CD1c-positive myeloid dendritic cell (primary cell): ENCODE measurements at regions not wholly inside any gene's neighbourhood (a gene's known extent, or its start where the extent isn't known, plus 50 kb on each side); places are given as distances from the start of the nearest gene placed in this dataset.

ENCODE experiments used
- DNase-seq: peaks from one replicate; pipeline ENCODE4 v3.0.0-alpha.2; 2016; ENCODE audit errors: extremely low spot score

DNA sequence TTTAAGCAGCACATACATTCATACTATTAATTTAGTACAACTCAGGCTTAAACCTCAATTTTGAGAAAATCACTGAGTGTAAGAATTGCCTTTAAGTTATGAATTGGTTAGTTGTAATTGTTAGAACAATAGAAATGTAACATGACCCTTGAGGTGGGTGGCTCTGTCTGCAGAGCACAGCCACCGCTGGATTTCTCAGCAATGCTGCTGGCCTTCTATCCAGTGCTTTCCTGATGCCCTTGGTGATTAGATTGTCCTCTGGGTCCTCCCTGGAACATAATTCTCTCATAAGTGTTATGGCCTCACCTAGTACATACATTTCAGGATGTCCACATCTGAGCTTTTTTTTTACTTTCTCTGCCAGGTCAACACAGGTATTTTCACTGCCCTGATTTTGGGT lies 213.2 kb downstream of the SLC7A11 start:
- DNase-seq, result no peak

DNA sequence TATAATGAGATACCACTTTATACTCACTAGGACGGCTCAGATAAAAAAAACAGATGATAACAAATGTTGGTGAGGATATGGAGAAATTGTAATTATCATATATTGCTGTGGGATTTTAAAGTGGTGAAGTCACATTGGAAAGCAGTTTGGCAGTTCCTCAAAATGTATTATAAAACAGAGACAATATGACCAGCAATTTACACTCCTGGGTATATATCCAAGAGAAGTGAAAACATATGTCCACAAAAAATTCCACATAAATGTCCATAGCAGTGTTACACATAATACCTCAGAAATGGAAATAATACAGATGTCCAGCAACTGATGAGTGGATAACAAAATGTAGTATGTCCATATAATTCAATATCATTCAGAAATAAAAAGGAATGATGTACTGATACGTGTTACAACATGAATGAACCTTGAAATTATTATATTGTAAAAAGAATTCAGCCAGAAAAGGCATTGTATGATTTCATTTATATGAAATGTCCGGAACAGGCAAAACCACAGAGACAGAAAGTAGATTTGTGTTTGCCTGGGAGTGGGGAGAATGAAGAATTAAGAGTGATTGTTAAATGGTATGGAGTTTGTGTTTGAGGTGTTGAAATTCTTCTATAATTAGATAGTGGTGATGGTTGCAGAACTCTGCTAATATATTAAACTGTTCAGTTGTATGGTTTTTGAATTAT lies 220.9 kb downstream of the SLC7A11 start:
- no peak for DNase-seq

DNA sequence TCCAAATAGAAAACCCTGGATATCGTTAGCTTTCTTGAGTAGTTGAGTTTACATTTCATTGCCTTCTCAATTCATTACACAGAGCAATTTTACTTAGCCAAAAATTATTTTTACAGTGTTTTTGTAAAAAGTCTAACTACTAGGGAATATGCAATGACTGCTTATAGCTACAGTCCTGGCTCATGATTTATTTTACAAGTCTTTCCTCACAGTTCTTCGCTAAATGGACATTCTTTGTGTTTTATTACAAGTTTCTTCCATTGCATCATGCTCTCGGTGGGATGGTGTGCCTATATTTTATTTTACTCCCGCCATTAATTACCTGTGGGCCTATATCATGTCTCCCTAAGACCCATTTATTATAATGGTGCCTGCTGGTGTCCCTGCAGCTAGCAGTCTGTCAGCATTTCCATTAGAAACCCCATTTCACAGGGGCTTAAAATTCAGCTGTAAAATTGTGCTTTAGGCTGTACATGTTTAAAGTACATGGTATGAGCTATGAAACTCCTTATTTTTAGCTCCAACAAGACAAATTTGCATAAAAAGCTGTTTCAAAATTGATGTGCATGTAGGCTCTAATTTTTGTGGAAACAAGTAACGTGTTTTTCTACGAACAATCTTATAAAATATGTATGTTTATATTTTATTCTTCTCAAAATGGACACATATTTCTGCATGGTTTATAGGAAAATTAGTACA lies 227.4 kb downstream of the SLC7A11 start:
- DNase-seq, result no peak

DNA sequence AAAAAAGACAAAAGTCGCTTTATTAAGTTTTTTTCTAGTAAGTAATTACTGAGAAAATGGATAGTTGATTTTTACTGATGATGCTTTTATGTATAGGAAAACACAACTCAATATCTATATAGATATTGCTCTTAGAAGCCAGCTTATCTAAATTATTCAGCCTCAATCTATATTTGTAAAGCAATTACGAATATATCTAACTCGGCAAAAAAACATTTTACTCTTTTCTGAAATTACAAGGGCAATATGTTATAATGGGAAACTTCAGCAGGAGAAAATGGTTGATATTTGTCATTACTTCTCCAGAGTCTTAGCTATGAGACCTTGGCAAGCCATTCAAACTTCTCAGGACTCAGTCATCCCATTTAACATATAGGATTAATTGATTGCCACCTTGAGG lies 228.5 kb downstream of the SLC7A11 start:
- no peak for DNase-seq

DNA sequence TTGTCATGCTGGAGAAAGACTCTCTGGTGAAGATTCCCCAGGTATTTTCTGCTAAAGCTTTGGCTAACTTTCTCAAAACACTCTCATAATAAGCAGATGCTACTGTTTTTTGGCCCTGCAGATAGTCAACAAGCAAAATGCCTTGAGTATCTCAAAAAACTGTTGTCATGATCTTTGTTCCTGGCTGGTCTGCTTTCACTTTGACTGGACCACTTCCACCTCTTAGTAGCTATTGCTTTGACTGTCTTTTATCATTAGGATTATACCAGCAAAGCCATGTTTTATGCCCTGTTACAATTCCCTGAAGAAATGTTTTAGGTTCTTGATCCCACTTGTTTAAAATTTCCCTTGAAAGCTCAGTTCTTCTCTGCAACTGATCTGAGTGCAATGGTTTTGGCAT lies 231.5 kb downstream of the SLC7A11 start:
- no peak for DNase-seq

DNA sequence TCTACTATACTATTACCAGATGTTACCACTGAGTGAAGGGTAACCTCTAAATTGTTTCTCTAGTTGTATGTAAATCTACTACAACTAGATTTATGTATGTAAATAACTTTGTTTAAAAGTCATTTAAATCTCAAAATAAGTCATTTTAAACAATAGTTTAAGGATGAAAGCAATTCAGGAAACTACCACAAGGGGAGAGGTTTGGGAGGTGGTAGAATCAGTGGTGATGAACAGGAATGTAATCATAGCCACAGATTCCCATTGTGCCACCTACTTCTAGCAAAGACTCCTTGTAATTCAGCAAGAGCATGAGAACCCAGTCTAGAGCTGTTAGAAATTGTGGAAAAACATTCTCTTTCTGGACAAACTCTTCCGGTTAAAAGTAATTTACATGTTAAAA lies 234.6 kb downstream of the SLC7A11 start:
- no peak for DNase-seq

DNA sequence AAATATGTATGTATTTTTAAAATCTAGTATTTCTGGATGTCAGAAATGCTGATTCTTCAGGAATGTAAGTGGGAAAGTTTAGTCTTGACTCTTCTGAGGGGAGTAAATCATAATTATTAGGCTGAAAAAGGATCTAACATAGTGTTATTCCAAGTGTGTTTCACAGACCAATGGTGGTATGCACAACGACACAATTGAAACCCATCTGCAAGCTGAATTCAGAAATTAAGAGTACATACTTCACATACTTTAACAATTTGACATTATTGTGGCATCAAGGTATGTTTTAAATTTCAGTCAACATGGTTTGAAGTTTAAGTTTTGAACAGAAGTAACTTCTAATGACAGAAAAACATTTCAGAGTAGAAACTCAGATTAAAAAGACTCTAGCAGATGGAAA lies 236.7 kb downstream of the SLC7A11 start:
- DNase-seq, result no peak

DNA sequence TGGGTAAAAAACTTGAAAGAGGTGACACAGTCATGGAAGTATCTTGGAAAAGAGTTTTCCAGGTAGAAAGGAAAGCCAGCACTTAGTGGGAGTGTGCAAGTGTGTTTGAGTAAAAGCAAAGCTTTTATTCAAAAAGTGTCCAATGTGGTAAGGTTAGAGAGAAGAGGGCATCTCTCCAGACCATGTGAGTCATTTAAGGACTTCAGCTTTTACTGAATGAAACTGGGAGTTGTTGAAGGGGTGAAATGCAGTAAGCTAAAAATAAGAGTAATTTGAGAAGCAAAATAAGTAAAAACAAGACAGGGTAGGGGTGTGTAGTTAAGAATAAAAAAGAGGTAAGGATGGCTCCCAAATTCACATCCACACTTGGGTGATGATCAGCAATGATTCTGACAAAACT lies 238.9 kb downstream of the SLC7A11 start:
- DNase-seq, result no peak

DNA sequence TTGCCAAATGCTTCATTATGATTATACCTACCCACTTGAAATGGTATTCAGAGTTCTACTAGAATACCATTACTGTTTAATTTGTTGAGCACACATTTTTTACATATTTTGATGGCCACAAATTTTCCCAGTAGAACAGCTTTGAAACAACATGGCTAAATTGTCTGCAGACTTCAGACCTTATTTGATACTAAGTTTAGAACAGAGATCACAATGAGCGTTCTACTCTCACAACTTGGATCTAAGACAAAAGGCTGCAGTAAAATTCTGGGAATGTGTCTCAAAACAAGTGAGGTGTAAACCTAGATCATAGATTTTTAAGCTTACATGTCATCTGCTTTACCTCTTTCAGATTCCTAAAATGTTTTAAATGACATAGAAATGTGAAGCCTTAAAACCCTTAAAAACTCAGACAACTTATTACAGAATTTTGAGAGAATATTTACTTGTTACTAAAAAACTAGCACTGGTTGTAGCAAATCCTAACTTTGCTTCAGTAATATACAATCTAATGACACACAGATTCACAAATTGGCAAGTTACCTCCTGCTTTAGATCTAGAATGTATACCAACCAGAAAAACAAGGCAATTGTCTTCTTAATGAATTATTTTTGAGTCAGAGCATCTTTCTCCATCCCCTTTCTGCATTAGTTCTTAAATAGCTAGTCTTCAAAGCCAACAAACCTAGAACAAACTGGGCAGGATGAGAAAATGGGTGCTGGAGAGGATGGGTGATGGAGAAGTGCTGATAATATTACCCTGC lies 243.3 kb downstream of the SLC7A11 start:
- DNase-seq, result no peak

DNA sequence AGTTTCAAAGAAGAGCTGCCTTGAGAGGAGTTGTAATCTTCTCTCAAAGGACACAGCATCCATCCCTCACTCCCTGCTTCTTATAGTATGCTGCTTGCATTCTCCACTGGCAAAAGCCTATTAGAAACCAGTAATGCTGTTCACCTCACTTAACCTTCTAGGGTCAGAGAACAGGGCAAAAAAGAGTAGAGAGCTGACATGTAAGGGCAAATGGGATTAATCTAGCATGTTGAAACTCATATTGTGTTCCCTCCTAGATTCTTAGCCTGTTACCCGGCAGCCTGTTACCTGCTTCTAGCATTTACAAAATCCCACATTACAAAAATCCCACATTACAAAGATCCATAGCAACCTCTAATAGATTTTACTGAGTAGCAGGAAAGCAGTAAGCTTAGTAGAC lies 244.7 kb downstream of the SLC7A11 start:
- DNase-seq, result no peak

DNA sequence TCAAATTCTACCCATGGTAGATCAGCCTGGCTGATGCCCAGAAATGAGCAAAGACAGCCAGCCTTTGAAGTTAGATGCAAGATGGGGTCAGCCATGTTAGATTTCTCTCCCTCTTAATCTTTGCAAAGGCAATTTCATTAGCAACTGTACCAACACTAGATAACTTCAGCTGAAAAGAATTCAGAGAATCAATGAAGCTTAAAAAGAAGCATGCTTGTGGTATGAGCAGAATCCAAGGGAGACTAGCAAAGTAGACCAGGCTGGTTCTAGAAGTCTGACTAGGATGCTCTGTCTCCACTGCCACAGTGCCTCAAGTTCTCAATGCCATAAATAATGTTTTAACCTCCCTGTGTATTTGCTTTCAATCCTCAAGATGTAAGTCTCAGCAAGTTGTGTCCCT lies 247.3 kb downstream of the SLC7A11 start:
- no peak for DNase-seq

DNA sequence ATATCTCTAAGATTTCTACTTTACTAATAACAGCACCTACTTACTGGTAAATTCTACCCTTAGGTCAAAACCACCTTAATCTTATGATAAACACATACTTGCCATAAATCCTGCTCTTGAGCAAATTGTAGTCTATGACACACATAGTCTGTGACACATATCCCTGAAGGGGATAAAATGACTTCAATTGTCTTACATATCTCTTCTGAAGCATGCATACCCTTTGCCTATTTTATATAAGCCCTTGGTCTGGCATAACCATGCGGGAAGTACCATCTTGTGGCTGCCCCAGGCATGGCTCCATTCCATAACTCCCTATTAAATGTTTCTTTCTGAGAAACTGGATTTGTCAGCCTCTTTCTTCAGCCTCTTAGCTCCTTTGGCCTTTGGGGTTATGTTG lies 248.9 kb downstream of the SLC7A11 start:
- no peak for DNase-seq

DNA sequence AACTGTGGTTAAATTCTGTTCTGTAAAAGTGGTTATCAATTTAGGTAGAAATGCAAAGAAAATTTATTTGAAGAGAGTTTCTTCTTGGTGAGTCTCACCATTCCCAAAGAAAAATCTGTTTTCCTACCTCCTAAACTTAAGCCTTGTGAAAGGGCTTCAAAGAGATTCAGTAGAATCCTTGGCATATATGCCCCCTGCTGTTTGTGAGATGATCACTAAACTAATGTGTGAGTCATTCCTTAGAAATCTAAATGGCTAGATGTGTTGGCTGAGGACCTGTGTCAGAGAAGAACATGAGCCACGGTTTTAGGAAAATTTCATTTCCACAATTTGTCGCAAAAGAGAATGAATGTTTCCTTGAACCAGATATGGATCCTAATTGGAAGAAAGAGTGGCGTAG lies 260.9 kb downstream of the SLC7A11 start:
- DNase-seq, result no peak

DNA sequence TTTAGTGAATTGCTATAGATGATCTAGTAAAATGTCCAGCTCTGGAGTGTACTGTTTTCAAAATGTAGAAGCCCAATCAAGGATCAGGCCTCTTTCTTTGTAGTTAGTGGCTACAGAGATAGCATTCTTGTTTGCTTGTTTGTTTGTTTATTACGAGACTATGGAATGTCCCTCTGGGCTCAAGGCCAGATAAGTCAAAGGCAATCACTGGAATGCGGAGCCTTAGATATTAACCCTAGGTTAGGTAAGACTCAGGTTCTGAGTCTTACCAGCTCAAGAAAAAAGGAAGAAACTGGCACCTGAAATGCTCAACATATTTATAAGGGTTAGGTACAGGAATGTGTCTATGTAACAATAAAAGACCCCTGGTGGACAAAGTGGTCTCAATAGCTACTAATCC lies 261.5 kb downstream of the SLC7A11 start:
- DNase-seq, result no peak

DNA sequence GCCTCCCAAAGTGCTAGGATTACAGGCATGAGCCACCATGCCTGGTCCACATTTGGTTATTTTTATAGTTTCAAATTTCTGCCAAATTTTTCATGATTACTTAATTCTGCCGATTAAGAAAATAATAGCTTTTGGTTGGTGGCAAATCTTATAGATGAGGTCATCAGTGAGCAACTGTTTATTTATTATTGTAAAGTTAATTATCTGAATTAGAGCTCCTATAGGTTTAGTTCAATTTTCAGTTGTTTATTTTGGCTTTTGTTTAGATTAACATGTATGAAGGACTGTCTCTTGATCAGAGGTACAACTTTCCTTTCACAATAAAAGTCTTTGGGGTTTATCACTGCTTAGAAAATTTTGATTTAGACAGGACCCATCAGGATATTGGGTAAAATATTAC lies 262.2 kb downstream of the SLC7A11 start:
- no peak for DNase-seq

DNA sequence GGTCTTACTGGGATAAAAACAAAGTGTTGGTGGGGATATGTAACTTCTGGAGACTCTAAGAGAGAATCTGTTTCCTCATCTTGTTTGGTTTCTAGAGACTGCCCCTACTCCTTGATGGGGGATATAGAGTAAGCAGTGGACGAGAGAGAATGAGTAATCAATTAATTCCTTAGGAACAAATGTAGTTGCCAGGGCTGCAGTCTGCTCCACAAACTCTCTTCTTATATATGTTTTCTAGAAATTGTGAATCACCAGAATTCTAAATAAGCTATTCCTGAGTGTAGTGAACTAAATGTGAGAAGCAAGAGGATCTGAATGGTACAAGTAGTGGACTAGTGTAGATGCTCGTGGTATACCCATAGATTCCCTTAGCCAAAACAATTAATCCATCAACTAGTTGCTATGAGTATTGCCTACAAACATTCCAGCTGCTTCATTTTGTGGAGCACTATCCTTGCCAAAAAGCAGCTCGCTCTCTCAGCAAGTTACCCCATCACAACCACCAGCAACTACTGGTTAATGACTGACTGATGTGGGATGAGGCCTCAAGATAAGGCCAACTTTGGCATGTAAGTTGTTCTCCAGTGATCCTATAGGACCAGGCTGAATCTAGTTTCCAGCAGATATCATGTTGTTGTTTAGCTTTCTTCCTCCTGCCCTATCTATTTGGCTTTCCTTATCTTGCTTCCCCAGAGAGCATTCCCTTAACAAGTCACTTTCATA lies 273.0 kb downstream of the SLC7A11 start:
- no peak for DNase-seq

DNA sequence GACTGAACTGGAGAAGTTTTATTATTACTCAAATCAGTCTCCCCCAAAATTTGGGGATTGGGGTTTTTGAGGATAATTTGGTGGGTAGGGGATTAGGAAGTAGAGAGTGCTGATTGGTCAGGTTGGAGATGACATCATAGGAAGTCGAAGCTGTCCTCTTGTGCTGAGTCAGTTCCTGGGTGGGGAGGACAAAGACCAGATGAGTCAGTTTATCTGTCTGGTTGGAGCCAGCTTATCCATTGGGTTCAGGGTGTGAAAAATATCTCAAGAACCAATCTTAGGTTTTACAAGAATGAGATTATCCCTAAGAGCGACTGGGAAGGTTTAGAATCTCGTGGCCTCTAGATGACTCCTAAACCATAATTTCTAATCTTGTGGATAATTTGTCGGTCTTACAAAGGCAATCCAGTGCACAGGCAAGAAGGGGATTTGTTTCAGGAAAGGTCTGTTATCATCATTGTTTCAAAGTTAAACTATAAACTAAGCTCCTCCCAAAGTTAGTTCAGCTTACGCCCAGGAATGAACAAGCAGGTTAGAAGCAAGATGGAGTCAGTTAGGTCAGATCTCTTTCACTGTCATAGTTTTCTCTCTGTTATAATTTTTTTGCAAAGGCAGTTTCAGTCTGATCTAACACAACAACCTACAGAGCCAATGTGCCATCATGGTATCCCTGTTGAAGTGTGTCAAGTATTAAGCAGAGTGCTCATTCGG lies 274.5 kb downstream of the SLC7A11 start:
- no peak for DNase-seq

DNA sequence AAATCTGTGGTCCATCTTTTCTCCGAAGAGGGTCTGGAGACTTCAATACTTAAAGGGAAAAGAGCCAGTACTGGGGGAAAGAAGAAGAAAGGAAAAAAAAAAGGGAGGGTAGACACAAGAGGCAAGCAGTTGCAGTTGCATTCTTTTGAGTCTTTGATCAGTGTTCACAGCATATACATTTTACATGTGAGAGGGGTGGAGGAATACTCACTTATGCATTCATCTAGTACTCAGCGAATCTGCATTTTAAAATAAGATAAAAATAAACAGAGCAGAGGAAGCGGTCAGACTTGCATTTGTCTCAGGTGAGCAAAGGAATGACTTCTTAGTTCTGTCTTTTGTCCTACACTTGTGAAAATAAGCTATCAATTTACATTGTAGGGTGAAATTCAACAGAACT lies 275.6 kb downstream of the SLC7A11 start:
- DNase-seq, result no peak

DNA sequence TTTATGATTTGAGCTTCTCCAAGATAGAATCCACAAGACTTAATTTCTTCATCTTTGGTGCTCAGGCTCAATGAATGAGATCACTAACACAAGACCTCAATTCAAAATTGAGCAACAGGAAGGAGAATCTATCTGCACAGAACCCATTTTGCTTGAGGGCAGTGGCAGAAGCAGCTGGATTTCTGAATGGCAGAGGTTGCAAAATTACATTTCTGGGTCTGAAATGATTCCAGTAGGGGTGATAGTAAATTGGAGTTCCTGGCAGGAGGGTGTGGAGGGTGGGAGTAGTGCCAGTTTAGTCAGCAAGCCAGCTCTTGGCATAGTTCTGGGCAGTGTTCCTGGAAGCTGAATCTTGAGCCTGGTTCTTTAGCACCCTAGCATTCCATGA lies 281.1 kb downstream of the SLC7A11 start:
- no peak for DNase-seq

DNA sequence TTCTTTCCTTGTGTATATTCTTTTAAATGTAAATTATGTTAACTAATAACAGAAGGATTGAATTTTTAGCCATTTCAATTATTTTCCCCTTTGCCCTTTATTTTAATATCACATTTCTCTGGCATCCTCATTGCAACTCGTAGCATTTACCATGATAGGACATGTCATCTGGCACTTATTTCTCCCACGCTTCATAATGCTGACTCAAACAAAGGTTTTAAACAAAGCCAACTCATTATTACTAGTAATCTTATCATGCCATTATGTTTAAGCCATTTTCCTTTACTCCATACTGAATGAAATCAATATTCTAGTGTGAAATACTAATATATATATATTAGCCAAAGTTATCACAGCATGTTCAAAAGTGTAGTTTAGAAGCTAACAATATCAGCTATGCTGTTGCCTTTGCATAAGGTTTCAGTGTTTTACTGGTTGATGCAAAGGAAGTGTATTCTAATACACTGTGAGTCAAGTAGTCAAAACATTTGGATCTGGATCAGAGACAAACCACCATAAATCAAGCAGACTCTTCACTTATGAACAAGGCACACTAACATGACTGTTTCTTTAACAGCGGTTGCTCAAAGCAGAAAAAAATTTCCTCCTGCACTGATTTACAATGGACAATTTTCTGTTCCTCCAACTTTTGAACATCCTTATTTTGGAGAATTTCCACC lies 281.6 kb downstream of the SLC7A11 start:
- no peak for DNase-seq

DNA sequence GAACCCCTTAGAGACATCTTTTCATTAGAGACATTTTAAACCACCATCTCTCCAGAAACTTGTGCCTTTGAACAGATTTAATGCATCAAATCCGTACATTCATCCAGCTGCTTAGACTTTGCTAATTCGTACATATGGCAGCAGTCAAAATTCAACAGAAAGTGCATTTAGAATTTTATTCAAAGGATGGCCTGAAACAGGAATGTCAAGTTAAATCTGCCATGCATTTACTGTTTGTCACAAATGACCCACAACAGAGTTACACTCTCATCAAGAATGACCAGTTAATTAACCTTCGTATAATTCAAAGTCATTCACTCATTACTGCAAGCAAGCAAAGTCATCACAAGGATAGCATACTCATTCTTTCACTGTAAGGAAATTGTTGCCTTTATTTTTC lies 284.3 kb downstream of the SLC7A11 start:
- no peak for DNase-seq
